HG02763 (cell line): ENCODE measurements at regions not wholly inside any gene's neighbourhood (a gene's known extent, or its start where the extent isn't known, plus 50 kb on each side); places are given as distances from the start of the nearest gene placed in this dataset.

Experiments used
- ATAC-seq: cut with Tn5 transposase; IDR thresholded peaks from one replicate; pipeline ENCODE4 v1.9.1; 2021; ENCODE audit warnings: mild to moderate bottlenecking, moderate library complexity; ENCODE audit not compliant: unreplicated experiment

DNA sequence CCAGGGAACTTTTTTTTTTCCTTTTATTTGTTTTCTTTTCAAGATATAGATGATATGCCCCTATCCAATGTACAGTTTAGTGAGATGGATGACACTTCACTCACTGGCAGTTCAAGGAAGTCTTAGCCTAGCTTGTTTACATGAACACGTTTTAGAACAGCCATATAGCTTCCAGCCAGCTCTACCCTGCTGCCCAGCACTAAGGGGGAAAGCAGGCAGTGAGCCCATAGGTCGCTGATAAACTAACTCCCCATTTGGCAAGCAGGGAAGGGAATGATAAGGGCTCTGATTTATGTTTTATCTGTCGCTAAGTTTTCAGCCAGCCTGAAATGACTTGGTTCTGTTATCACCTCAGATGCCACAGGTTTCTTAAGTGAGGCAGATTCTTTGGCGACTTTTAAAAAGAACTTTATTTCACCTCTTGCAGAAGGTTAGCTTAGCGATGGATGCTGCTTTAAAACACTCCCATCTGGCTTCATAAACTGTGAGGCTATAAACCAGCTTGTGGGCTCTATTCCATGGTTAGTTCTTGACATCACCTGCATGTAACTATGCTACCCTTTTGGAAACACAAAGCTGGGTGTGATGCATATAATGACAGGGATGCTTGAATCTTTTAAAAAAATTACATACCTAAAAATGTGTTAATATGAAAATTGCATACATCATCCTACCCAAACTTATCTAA, 348.4 kb downstream of the FBXO8 start:
- no peak for ATAC-seq

DNA sequence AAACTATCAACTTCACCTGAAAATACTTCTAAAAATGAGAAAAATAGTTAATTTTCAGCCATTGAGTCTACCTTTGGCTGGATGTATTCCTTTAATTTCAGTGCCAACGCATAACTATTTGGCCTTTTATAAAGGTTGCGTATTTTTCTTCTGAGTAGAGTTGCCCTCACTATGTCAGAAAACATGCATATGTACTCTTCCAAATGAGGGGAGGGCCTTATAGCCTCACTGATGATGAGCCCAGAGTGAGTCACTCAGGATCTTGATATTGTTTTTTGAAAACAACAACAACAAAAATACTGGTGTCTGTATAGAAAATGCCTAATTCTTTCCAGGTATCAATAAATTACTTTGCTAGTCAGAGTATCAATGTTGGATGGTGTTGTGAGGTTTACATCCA, 349.3 kb downstream of the FBXO8 start:
- no peak for ATAC-seq

- ATAC-seq: no peak
Observed at GRCh38 chr4:173932701-173933100, 350.8 kb downstream of the FBXO8 start.

DNA sequence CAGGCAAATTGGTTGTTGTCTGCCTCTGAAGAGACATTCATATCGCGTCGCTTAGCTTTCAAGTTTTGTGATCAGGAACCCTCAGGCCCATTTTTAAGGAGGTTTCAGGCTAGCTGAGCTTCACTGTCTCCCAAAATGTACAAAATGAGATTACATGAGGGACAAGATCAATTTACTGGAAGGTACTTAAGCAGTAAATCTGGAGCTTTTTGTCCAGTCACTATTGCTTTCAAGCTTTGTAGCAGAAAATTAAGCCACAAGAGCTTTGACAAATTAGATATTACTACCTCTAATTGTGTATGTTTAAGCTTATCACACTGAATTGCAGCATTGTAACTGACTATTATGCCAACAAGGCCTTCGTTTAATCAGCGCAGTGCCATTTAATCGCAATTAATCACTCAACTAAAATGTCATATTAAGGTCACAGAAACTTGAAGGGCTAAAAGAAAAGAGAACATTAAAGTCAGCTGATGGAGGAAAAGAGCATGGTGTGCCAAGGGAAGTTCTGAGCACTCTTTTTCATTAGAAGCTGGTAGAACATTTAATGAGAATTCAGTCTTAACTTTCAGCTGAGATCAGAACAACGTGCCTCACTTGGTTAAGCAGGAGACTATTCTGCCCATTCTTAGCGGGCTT, 353.0 kb downstream of the FBXO8 start:
- ATAC-seq: no peak

GRCh38 chr4:173929921-173930320, 353.5 kb downstream of the FBXO8 start:
- ATAC-seq: no peak

DNA sequence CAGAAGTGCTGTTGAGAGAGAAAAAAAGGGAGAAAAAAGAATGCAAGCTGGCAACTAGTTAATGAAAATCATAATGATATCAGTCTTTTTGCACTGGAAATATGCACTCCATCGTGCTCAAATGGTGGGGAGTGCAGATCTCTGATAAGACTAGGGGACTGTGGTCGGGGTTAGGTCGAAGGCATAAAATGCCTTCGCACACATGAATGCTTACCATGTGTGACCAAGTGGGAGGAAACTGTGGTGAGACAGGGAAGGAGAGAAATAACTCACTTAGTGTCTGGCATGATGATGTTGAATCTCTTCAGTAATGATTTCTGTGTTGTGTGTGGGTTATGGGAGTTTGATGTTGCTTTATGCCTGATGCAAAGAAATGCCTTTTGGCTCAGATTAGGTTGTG, 358.9 kb downstream of the FBXO8 start:
- no peak for ATAC-seq

DNA sequence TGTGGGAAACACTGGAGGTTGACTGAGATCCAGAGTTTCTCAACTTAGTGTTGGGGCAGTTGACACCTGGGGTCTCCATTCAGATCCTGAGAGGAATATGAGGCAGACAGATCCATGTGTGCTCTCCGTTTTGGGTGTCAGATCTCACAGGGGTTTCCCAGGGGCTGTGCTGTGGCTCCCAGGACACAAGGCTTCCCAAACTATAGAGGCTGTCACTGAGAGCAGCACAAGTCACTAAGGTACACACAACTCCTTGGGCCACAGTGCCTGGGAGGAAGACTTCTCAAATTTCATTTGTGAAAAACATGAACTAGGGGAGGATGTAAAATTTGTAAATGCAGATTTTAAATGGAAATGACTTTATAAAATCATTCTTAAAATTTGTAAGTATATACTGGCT, 363.6 kb downstream of the FBXO8 start:
- no peak for ATAC-seq

DNA sequence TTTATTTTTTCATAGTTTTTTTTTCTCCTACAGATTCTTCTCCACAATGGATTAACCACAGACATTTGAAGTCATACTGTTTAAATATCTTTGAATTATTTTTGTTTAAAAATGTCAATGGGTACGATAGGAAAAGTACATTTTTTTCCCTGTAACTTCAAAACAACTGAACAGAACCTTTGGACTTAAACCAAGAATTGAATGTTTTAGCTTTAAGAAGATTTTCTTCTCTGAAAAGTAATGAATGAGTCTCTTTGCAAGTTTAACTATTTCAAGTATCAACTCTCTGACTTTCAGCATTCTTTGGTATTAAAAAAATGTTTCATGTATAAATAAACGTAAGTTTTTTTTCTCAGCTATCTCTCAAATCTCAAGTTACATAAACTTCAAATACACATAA, 364.3 kb downstream of the FBXO8 start:
- no peak for ATAC-seq

DNA sequence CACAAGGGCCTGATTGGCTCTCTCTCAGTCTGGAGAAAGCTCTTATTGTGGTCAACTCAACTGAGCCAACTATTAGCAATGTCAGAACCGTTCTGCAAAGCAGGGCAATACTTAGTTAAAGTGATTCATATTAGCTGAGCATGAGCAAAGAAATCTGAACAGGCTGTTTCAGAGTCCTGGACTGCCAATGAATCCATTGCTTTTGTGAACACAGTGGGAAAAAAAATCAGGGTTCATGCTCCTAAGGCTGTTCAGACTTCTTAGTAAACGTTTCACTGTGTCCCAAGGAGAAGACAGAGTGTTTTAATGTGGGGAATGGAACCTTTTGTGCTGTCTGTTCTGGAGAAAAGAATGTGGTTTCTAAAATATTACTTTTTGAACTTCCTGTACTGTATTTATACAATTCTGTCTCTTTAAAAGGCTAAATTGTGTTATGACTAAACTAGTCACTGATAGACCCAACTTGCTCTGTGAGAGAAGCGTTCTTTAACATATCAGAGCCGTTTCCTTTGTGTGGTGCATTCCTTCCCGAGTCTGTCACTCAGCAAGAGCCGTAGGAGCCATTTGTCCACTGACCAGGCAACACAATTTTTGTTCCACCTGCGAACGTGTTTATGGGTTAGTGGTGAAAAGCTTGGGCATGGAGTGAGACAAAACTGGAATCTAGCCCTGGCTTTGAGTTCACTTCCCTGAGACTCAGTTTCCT, 366.1 kb downstream of the FBXO8 start:
- no peak for ATAC-seq

GRCh38 chr4:173913496-173913895, 370.0 kb downstream of the FBXO8 start:
- ATAC-seq: no peak

GRCh38 chr4:173912384-173912783, 371.1 kb downstream of the FBXO8 start:
- no peak for ATAC-seq

DNA sequence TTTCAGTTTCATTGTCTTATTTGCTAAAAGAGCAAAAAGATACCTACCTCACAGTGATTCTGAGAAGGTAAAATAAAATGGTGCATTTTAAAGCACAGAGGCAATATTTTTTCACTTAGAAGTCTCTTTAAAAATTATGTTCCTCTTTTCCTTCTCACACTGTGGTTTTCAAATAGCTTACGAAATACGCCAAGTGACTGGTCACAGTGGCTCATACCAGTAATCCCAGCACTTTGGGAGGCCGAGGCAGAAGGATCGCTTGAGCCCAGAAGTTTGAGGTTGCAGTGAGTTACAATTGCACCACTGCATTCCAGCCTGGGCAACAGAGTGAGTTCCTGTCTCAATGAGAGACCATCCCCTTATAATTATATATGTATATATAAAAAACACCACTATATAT, 372.6 kb downstream of the FBXO8 start:
- ATAC-seq: no peak

GRCh38 chr4:173909294-173909693, 374.2 kb downstream of the FBXO8 start:
- no peak for ATAC-seq

DNA sequence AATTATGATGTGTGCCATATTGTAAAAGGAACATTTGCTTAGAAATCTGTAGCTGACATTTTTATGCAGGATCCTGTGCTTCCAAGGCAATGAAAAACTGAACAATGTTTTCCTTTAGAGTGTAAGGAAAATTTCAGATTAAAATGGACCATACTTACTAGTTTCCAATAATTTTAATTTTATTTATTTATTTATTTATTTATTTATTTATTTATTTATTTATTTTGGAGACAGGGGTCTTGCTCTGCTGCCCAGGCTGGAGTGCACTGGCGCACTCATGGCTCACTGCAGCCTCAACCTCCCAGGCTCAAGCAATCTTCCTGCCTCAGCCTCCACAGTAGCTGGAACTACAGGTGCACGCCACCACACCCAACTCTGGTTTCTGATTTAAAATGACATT, 369.8 kb upstream of the HAND2 start:
- ATAC-seq: no peak

DNA sequence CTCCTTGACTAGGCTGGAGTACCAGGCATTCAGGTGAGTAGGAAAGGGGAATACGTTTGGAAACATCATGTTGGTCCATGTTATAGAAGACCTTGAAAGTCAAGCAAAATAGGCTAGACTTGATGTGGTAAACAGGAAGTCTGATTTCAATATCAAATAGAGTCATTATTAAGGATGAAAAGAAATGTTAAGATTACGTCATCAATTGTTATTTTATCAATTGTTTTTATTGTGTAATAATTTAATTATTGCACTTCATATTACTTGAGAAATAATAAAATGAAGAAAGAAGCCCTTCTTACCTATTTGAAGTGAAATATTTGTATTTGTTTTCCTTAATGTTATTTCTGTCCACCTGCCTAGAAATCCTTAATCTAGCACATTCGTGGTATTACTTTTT, 361.0 kb upstream of the HAND2 start:
- ATAC-seq: no peak

- no peak for ATAC-seq
Observed at GRCh38 chr4:173883821-173884220, 353.8 kb upstream of the HAND2 start.

DNA sequence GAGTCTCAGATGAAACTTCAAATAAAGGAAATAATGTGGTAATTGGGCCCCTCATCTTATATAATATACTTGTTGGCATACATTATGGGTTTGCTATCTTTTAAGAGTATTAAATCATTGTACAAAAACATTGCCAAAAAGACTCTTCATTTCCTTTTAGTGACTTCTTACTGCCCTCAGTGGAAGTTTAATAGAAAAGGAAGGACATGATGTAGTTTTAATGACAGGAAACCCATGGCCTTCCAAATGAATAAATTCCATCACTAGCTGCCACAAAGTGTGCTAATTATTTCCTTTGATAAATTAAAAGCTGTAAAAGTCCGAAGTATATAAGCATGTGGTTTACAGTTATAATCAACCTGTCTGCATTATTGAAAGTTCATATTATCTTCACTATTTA, 350.9 kb upstream of the HAND2 start:
- ATAC-seq: no peak

DNA sequence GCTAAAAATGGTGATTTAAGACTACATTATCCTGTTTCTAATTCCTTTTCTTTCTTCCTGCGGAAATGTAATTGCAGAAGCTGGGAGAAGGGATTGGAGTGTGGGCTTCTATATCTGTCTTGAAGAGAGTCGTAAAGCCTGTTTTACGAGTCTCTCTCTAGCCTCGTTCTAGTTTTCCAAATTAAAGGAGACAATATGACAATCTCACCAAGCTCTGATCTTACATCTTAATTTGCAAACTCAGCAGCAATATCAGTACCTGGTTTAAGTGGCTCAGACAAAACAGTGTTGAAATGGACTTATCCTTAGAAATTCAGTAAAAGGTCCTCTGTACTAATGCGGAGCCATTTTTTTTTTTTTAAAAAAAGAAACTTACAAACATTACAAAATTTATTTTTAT, 349.5 kb upstream of the HAND2 start:
- ATAC-seq: no peak

DNA sequence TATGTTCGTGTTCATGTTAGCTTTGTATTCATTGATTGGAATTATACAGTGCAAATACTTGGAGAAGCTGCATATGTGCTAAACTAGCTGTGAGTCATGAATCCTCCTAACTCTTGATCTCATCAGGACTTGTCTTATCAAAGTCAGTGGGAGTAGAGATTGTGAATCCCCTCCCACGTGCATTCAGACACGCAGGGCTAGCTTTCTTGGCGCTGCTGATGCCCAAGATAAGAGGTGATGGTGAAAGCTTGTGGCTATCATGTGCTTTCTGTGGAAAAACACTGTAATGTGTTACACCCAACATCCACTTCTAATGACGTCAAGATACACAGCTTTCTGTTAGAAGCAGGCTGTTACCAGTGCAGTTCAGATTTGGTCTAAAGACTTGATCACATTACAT, 348.7 kb upstream of the HAND2 start:
- ATAC-seq: no peak

GRCh38 chr4:173871643-173872042, 341.6 kb upstream of the HAND2 start:
- ATAC-seq: no peak

DNA sequence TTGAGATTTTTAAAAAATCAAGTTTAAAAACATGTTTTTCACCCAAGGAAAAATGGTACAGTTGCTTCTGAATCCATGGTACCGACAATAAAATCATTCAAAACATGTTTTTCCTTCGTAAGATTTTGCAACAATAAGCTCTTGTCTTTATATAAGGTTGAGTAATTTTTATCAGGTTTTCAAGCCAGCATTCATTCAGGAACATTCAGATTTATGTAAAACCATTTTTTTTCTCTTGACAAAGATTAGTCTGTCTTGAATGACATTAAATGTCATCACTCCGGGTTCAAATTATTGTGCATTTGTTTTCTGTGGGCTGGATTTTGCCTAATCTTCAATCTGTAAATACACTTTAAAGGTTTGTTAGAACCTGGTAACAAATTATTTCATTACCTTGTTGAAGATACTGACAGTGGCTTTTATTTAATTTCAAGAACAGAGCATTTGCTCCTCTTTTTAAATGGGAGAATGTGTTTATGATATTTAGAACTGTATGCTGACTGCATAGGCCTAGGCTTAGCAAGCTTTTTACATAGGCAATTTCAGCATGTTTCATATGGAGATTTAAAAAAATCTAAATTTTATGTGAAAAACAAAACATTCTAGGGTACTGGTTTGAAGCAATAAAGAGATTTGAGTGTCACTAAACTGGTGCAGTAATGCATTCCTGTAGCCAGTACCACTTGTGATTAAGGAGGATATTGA, 336.4 kb upstream of the HAND2 start:
- no peak for ATAC-seq

GRCh38 chr4:173862754-173863153, 332.7 kb upstream of the HAND2 start:
- no peak for ATAC-seq
